Glomerular endothelial cell (primary cell): ENCODE measurements at regions not wholly inside any gene's neighbourhood (a gene's known extent, or its start where the extent isn't known, plus 50 kb on each side); places are given as distances from the start of the nearest gene placed in this dataset.
"Not testable (repeated sequence)": the region's sequence is repeated elsewhere in the genome, so short reads cannot be mapped to it uniquely, and the experiment has no call there.

Source experiments
- DNase-seq: peaks from one replicate; pipeline ENCODE4 v3.0.0-alpha.2; 2011; ENCODE audit warnings: low read depth, low spot score; ENCODE audit errors: extremely low read depth

- no peak for DNase-seq
Observed at GRCh38 chr2:8324901-8325300, 357.0 kb upstream of the ID2 start.

DNA sequence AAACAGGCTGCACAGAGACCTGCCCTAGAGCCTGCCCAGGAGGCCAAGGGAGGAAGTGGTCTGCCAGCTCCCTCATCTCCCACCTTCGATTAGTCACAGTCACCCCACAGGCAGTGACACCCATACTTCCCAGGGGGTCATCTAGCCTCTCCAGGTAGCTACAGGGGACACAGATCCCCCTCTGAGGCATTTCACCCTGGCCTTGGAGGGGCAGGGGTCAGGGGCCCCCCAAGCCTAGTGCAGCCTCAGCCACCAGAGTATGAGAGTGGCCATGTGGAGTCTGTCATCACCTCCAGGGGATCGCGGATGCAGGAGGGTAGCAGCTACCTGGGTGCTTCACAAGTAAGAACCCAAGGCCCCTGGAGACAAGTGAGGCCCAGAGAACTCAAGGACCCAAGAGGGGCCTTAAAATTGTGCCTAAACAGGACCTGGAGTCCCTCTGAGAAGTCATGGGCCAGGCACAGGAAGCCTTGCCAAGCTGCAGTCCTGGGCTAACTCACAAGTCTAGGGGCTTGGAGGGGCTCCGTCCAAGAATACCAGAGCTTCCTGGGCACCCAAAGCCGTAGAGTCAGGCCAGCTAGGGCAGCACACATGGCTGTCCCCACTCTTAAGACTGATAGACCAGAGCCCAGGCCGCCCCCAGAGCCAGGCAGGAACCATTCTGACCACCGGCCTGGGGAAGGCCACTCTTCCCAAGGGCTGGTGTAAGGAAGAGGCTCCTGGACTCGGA lies 354.3 kb upstream of the ID2 start:
- no peak for DNase-seq

GRCh38 chr2:8328217-8328616 lies 353.6 kb upstream of the ID2 start:
- no peak for DNase-seq

- no peak for DNase-seq
Observed at GRCh38 chr2:8329660-8330622, 351.9 kb upstream of the ID2 start.

DNA sequence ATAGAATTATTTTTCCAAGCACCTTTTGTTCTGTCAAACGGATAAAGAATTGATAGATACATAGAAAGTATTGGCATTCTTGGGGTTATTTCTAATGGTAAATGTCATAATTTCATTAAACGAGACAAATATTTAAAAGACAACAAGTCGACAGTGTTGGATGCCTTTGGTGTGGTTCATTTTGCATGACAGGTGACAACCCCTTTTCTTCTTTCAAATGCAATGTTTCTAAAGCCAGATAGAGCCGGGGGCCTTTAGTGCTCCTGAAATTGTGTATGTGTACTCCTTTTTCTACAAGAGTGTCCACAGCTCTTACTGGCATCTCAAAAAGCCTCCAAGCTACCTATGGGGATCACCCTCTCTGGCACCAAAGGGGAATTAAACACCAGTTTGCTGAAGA lies 350.8 kb upstream of the ID2 start:
- no peak for DNase-seq

DNA sequence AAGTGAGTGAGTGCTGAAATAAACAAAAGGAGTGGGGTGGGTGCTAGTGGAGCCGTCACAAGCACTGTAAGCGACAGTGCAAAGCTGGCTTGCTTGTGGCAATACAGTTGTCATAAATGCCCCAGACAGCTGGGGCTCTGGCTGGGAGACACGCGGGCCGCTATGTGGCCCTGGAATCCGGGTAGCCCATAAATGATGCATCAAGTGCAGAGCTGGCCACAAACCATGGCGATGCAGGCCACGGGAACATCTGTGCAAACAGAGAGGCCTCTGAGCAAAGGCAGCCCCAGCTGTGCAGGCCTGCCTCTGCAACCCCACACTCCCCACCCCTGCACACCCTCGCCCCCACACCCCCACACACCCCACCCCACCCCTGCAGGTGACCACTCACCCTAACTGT lies 349.2 kb upstream of the ID2 start:
- DNase-seq = no peak

GRCh38 chr2:8333177-8333831 lies 348.6 kb upstream of the ID2 start:
- no peak for DNase-seq

- not testable (repeated sequence) for DNase-seq
Observed at GRCh38 chr2:8333832-8334187, 348.0 kb upstream of the ID2 start.

DNA sequence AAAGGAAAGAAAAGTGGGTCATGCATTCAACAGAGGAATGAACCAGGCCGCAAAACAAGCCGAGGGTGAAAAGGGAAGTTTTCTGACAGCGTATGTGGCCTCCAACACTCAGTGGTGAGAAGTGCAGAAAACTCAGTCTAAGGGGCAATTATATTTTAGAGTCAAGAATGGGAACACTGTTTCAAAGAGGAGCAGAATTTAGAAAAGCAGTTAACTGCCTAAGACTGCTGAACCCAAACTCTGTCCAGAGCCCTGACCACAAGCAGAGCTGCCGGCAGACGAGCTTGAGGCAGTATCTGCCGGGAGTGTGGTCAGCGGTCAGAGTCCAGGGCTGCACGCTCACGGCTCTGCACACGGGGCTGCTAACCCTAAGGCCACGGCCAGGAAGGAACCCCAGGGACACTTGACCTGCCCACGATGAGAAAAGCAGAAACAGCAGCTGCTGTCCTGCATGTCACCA lies 347.0 kb upstream of the ID2 start:
- no peak for DNase-seq

DNA sequence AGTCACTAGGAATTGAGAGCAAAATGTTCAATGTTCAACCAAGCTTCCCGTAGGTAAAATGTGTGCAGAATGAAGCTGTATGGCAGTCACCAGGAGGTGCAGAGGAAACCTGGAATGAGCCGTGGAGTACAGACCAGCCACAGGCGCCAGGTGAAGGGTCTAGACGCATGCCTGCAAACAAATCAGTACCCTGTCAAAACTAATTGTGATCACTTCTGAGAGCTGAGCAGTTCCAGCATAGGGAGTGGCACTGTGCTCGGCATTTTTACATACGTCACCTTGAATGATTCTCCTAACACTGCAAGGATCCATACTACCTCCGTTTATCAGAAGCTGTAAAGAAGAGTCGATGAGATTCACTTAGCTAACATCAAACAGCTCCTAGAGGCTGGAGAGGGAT lies 346.1 kb upstream of the ID2 start:
- DNase-seq = no peak

DNA sequence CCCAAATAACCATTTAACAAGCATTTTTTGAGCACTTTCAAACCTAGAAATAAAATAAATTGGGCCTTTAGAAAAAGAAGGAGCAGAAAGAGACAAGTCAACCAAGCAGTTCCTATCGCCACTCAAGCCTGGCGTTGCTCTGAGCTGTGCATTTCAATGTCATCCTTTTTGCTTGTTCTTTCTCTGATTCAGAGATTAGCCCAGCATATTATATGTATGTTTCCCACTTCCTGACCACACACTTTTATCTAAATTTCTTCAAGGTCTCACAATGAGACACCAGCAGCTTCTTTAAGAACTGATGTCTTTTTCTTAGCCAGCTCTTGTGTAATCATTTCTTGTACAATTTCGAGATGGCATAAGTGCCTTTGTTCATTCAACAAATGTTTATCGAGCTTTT lies 344.5 kb upstream of the ID2 start:
- DNase-seq = no peak

DNA sequence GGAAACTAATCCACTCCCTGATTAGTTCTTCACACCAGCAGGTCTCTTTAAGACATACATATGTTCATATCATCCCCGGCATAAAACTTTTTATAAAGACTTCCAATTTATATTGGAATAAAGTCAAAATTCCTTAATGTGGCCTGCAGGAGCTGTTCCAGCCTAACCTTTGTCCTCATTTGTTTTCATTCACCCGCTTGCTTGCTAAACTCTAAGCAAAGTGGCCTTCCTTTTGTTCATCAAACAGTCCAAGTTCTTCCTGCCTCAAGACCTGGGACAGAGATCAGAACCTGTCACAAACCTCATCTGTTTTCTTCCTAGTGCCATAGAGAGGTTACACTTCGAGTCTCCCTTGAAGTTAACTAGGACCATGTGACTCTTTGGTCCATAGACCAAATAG lies 339.4 kb upstream of the ID2 start:
- DNase-seq = no peak

DNA sequence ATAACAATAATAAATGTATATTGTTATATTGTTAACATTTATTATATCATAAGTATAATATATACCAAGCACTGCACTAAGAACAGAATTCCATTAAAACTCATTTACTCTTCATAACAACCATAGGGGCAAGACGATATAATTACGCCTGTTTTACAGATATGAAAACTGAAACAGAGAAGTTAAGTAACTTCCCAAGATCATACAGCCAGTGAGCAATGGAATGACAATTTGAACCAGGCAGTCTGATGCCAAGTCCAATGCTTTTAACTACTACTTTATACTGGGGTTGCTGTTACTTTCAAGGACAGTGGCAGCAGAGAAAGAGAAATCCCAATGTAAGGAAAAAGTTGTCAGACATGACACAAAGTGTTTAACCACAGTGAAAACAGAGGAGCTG lies 338.8 kb upstream of the ID2 start:
- no peak for DNase-seq

- no peak for DNase-seq
Observed at GRCh38 chr2:8344144-8345097, 337.4 kb upstream of the ID2 start.

DNA sequence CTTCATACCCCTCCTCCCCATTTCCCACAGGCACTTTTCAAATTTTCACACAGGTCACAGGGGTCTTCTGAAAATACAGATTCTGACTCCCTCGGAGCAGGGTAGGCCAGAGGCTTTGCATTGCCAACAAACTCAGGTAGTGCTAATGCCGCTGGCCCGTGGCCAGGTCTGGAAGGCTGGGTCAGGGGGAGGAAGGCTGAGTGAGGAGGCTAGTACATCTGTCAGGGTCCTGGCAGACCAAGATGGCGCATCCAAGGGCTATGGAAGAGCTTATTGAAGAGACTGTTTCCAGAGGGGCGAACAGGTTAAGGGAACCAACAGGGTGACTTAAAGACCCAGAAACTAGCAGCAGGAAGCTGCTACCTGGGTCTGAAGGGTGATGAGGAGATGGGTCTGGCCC lies 336.7 kb upstream of the ID2 start:
- DNase-seq = no peak

- DNase-seq = no peak
Observed at GRCh38 chr2:8346208-8346607, 335.6 kb upstream of the ID2 start.

DNA sequence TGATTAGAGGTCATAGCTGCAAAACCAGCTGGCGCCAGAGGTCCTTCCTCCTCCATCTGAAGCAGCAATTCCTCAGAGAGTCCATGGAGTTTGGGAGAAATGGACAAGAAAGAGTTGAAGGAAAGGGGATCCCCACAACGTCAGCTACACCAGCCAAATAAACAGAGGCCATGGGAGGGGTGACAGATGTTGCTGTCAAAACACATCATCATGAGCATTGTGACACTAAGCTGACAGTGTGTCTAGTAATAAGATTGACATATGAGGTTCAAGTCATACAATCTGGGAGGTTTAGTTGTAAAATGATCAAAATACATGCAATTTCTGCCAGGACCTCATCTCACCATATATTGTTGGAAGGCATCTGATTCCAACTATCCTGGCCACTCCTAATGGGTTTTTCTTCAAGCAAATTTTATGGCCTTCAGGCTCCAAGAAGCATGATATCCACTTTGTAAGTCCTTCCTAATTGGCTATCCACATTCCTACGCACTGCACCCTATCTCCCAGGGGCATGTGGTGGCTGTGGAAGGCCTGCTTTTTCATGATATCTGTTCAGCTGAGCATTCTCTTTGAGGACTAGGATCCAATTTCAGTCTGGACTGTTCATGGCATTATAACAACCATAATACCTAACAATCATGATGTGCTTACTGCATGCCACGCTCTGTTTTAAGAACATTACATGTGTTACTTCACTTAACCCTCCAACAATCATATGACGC lies 335.0 kb upstream of the ID2 start:
- no peak for DNase-seq

DNA sequence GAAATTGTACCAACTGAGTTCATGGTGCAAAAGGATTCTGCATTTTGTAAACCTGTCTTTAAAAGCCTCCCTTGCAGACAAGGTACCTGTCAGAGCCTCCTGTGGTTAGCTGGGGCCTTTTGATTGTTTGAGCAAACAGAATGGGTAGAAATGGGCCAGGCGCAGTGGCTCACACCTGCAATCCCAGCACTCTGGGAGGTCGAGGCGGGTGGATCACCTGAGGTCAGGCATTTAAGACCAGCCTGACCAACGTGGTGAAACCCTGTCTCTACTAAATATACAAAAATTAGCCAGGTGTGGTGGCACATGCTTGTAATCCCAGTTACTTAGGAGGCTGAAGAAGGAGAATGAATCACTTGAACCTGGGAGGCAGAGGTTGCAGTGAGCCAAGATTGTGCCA lies 332.9 kb upstream of the ID2 start:
- DNase-seq = not testable (repeated sequence)

DNA sequence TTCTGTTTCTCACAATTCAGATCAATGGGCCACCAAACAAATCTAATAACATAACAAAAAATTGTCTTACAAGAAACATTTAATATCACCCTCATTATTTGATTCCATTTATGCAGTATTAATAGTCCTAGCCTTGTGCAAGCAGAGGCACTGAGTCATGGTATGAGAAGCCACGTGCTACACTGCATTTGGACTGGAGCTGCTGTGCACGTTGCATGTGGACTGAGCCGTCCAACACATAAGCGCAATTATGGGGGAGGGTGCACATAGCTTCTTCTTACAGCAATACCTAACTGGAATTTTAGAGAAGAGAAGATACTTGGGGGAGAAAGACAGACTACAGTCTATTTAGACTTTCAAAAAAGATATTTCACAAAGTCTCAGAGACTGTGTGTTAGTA lies 329.6 kb upstream of the ID2 start:
- DNase-seq = no peak

DNA sequence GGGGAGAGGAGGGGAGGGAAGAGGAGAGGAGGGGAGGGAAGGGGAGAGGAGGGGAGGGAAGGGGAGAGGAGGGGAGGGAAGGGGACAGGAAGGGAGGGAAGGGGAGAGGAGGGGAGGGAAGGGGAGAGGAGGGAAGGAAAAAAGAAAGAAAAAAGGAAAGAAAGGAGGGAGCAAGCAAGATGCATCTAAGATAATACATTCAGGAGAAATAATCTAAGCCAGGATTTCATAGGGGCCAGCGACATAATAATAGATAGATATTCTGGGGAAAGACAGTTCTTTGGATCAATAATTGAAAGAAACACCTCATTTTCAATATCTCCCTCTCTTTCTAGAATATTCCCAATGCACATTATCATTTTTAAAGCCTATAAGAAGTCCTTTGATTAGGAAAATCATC lies 328.9 kb upstream of the ID2 start:
- no peak for DNase-seq
